WI38 (cell line): ENCODE measurements at regions not wholly inside any gene's neighbourhood (a gene's known extent, or its start where the extent isn't known, plus 50 kb on each side); places are given as distances from the start of the nearest gene placed in this dataset.

Experiments
- H3K4me3 ChIP-seq: 2 replicates; pipeline ENCODE4 v1.5.1; 2011; ENCODE audit warnings: low read depth, mild to moderate bottlenecking, control low read depth, low read length
- CTCF ChIP-seq: IDR thresholded peaks from 2 replicates; pipeline ENCODE4 v1.5.1; 2012; ENCODE audit warnings: low read depth, mild to moderate bottlenecking, control low read depth, low read length

DNA sequence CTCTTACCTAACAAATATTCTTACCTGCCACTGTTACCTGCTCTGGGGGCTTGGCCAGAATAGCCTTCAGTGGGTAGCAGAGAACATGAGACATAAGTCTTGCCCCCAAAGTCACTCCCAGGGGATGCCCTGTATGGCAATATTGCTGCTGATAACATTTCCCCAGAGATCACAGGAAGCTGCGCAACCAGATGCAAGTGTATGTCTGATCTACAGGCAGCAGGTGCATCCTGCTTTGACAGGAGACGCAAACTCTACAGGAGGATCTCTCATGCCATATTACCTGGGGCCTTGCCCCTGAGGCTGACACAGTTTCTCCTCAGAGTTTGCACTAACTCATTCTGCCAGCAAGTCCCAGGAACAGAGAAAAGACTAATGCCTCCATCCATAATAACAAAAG lies 174.4 kb upstream of the LPP start:
- no peak for TF ChIP-seq CTCF
- H3K4me3 ChIP-seq = no peak overlapping the region

DNA sequence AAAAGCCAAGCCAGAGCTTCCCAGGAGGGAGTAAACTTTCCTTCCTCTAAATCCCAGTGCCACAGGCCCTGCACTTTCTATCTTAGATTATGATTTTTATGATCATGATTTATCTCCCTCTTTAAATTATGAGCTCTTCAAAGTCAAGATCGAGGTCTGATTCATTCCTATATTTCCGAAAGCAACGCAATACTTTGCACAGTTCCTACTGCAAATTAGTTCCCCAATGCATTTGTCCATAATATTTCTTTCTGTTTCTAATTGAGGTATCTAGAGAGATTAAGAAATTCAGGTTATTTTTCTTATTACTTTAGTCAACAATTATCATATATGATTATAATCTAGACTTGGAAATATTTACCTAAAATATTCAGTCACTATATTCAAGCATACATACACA lies 173.1 kb upstream of the LPP start:
- no peak for TF ChIP-seq CTCF
- H3K4me3 ChIP-seq = no peak overlapping the region

DNA sequence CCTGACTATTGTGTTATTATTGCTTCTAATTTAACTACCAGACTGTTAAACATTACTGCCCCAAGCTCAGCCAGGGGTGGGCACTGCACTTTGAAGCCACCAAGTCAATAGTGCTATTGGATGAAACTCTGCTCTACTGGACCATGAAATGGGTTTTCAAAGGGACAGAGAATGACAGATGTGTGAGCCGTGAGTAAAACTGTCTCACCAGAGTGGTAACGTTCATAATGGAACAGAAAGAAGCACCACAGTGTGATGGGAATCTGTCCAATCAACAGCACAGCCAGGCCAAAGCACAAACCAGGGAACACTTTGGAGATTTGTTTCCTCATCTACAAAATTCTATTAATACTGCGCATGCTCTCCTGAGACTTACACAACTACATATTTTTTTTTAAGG lies 171.8 kb upstream of the LPP start:
- no peak for TF ChIP-seq CTCF
- H3K4me3 ChIP-seq = no peak overlapping the region

DNA sequence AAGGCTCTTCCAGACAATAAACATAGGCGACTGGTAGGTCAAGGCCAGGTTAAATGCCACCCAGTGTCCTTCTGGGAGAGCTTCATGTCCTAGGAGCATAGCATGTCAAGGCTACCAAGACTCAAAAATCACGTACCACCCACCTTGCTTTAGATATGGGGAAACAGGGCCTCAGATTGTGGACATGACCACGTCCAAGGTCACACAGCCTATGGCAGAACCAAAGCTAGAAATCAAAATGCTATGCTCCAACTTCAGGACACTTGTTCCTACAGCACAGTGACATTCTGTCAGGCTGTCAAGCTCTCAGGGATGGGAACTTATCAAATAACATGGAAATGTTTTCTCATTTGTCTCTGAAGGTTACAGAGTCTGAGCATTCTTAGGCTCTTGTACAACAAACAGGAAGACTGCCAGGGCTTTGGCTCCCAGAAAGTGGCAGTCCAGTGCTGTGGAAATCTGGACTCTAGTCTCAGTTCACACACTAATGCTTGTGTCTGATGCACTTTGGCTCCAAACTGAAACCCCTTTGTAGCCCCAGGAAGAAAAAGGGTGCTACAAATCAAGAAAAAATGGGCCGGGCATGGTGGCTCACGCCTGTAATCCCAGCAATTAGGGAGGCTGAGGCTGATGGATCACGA lies 170.4 kb upstream of the LPP start:
- TF ChIP-seq CTCF = no peak

GRCh38 chr3:187985647-187986046 lies 168.3 kb upstream of the LPP start:
- TF ChIP-seq CTCF = no peak
- no peak overlapping the region for H3K4me3 ChIP-seq

More for the DNA sequence above, 170.4 kb upstream of the LPP start:
- no peak overlapping the region for H3K4me3 ChIP-seq

GRCh38 chr3:187986514-187986934 lies 167.4 kb upstream of the LPP start:
- no peak for TF ChIP-seq CTCF
- H3K4me3 ChIP-seq = no peak overlapping the region

- TF ChIP-seq CTCF = no peak
- no peak overlapping the region for H3K4me3 ChIP-seq
These were observed 166.8 kb upstream of the LPP start for GRCh38 chr3:187987187-187987586.
